Brain microvascular endothelial cell (primary cell): ENCODE measurements at regions not wholly inside any gene's neighbourhood (a gene's known extent, or its start where the extent isn't known, plus 50 kb on each side); places are given as distances from the start of the nearest gene placed in this dataset.
A peak's percentile ranks its signal among the peaks of the same experiment; 100 is the strongest.

Experiments used
- DNase-seq: peaks from one replicate; pipeline ENCODE4 v3.0.0-alpha.2; 2020
- H3K27ac ChIP-seq: fragments of 250-450 bp; sonication (Bioruptor Pico); 2 replicates; pipeline ENCODE4 v1.5.1; 2020; ENCODE audit warnings: mild to moderate bottlenecking, moderate library complexity
- H3K27me3 ChIP-seq: fragments of 250-450 bp; sonication (Bioruptor Pico); replicated peaks from 2 replicates; pipeline ENCODE4 v1.5.1; 2020; ENCODE audit warnings: mild to moderate bottlenecking
- H3K36me3 ChIP-seq: fragments of 250-450 bp; sonication (Bioruptor Pico); replicated peaks from 2 replicates; pipeline ENCODE4 v1.5.1; 2020; ENCODE audit warnings: mild to moderate bottlenecking
- H3K4me3 ChIP-seq: 2 replicates; pipeline ENCODE4 v1.5.1; 2011; ENCODE audit warnings: low read depth, mild to moderate bottlenecking, control low read depth, low read length, moderate library complexity
- in situ Hi-C: cut with HindIII; loops from 2 replicates; pipeline ENCODE4 v1.10.0; 2017; ENCODE audit warnings: low sequenced_read_pairs, low pct_ligation_motif_present
- TF ChIP-seq, protein P1 (sequence below): IDR thresholded peaks from 2 replicates; pipeline ENCODE4 v1.5.1; 2011; ENCODE audit warnings: low read depth, mild to moderate bottlenecking, moderate library complexity, low read length, control low read depth, inconsistent platforms; ENCODE audit errors: missing control alignments

DNA sequence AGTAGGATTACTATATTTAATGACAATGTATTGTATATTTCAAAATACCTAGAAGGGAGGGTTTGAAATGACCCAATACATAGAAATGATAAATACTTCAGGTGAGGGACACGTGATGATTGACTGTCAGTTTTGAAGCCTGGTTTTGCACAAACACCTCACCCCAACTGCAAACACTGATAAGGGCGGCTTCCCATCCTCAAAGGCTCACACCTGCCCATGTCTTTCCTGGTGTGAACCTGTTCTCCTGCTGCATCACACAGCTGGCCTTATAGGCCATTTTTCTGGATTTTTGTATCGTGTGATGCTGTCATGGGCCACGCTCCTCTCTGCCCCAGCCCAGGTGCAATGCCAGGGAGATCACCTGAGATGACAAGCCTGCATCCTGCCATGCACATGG lies 166.5 kb upstream of the NCK2 start:
- in situ Hi-C loops = no loop called here
- no peaks in the 10 kb centered on the region for H3K27me3 ChIP-seq
- H3K27ac ChIP-seq = no peak overlapping the region
- DNase-seq = no peak
- H3K36me3 ChIP-seq = no peaks in the 10 kb centered on the region
- TF ChIP-seq, protein P1, sequence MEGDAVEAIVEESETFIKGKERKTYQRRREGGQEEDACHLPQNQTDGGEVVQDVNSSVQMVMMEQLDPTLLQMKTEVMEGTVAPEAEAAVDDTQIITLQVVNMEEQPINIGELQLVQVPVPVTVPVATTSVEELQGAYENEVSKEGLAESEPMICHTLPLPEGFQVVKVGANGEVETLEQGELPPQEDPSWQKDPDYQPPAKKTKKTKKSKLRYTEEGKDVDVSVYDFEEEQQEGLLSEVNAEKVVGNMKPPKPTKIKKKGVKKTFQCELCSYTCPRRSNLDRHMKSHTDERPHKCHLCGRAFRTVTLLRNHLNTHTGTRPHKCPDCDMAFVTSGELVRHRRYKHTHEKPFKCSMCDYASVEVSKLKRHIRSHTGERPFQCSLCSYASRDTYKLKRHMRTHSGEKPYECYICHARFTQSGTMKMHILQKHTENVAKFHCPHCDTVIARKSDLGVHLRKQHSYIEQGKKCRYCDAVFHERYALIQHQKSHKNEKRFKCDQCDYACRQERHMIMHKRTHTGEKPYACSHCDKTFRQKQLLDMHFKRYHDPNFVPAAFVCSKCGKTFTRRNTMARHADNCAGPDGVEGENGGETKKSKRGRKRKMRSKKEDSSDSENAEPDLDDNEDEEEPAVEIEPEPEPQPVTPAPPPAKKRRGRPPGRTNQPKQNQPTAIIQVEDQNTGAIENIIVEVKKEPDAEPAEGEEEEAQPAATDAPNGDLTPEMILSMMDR = no peak
- H3K4me3 ChIP-seq = no peak overlapping the region

DNA sequence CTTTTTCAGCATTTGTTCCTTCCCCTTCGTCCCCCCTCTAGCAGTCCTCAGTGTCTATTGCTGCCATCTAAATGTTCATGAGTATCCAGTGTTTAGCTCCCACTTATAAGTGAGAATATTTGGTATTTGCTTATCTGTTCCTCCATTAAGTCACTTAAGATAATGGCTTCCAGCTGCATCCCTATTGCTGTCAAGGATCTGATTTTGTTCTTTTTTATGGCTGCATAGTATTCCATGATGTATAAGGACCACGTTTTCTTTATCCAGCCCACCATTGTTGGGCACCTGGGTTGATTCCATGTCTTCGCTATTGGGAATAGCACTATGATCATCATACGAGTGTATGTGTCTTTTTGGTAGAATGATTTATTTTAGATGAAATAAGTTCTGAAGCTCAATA lies 166.9 kb upstream of the NCK2 start:
- Histone ChIP-seq H3K36me3 (no peaks in the 10 kb centered on the region), H3K4me3 (no peak overlapping the region), H3K27ac (no peak overlapping the region), H3K27me3 (no peaks in the 10 kb centered on the region)
- in situ Hi-C loops = no loop called here
- no peak for DNase-seq
- TF ChIP-seq, protein P1 = no peak

DNA sequence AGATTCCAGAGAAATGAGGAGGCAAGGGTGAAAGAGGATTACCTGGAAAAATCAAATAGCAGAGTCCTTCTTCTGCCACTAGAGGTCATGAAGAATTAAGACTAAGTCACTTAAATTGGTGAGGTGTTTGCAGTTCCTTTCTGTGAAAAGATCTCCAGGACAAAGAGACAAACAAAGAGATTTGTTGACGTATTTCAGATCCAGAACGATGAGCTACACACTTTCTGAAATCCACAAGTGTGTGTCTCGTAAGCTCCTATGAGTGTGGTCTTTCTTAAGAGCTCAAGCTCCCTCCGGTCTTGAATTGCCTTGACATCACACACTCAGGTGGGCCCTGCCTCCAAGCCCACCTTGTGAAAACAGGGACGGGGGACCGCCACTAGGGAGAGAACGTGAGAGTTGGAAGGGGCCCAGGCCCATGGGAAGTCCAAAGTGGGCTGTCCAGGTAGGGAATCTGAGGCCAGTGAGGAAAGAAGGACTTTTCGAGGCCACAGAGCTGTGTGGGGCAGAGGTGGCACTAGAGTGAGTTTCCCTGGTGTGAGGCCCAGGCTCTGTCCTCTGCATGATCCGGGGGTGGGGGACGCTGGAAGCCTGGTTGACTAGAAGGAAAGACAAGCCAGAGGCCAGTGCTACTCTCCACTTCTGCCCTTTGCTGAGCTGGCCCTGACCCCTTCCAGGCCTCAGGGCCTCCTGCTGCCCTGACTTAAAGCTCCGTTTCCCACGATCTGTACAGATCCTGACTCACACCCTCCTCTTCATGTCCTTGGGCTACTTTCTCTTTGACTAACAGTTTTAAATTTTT lies 168.1 kb upstream of the NCK2 start:
- Histone ChIP-seq H3K27ac (no peak overlapping the region), H3K4me3 (no peak overlapping the region), H3K36me3 (no peaks in the 10 kb centered on the region), H3K27me3 (no peaks in the 10 kb centered on the region)
- TF ChIP-seq, protein P1 = peak; percentile 48
- no peak for DNase-seq
- in situ Hi-C loops = no loop called here

DNA sequence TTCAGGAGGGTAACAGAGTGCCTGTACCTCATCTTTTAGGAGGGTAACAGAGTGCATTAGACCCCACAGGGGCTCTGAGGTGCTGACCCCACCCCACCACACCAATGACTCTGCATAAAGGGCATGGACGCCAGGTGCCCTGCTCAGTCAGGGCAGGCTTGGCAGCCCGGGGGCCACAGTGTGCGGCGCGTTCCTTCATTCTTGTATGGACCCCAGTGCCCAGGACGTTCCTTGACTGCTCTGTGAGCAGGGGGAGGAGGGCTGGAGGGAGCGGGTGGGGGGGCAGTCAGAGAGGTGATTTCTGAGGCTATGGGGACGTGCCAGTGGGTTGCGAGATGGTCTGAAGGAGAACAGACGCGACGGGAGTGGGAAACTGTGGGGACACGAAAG lies 168.7 kb upstream of the NCK2 start:
- Histone ChIP-seq H3K27ac (no peak overlapping the region), H3K4me3 (no peak overlapping the region), H3K36me3 (no peaks in the 10 kb centered on the region), H3K27me3 (no peaks in the 10 kb centered on the region)
- TF ChIP-seq, protein P1 = no peak
- in situ Hi-C loops = no loop called here
- DNase-seq = no peak

DNA sequence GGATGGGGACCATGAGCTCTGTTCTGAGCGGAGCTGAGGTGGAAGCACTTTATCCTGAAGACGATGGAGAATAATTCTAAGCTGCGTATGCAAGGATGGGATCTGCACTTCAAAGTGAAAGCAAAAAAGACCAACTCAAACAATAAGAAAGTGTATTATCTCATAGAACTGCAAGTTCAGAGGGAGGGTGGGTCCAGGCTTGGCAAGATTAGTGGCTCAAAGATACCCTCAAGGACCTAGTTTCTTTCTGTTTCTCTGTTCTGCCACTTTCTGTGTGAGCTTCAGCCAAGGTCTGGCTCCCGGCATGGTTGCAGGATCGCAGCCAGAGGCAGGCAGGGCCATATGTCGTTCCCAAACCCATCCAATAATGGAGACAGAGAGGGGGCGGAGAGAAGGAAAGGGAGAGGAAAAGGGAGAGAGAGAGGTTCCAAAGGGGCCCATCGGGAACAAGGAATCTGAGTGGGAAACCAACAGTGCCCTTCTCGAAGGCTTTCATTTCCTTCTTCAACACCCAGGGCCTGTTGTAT lies 169.2 kb upstream of the NCK2 start:
- H3K27ac ChIP-seq = no peak overlapping the region
- H3K27me3 ChIP-seq = no peaks in the 10 kb centered on the region
- H3K4me3 ChIP-seq = no peak overlapping the region
- no peak for DNase-seq
- TF ChIP-seq, protein P1 = no peak
- no peaks in the 10 kb centered on the region for H3K36me3 ChIP-seq
- in situ Hi-C loops = no loop called here
